AG04450 (cell line): ENCODE measurements at regions not wholly inside any gene's neighbourhood (a gene's known extent, or its start where the extent isn't known, plus 50 kb on each side); places are given as distances from the start of the nearest gene placed in this dataset.

Source experiments
- CTCF ChIA-PET: fragments of 300-600, 350-600 bp; formaldehyde crosslinking; extraction: SDS; loops from one replicate; lab custom pipeline; 2022; ENCODE audit warnings: antibody characterized with exemption, inconsistent platforms; lab: Charles Lee
- POLR2A ChIA-PET: fragments of 350-600 bp; formaldehyde crosslinking; extraction: SDS; loops from one replicate; lab custom pipeline; 2021; ENCODE audit warnings: antibody characterized with exemption, inconsistent platforms; lab: Yijun Ruan, JAX
- DNase-seq: peaks from one replicate; pipeline ENCODE4 v3.0.0-alpha.2; 2011; ENCODE audit warnings: low read depth, low spot score
- H3K27ac ChIP-seq: one replicate; pipeline ENCODE4 v1.5.1; 2012; ENCODE audit warnings: low read depth, low read length, control low read depth
- H3K27me3 ChIP-seq: one replicate; pipeline ENCODE4 v1.6.0; 2012; ENCODE audit warnings: low read length; ENCODE audit not compliant: control insufficient read depth, insufficient read depth
- H3K4me3 ChIP-seq: 2 replicates; pipeline ENCODE4 v1.5.1; 2011; ENCODE audit warnings: mild to moderate bottlenecking, low read depth, low read length, control low read depth
- H3K9me3 ChIP-seq: 2 replicates; pipeline ENCODE4 v1.5.1; 2012; ENCODE audit warnings: low read length; ENCODE audit not compliant: control insufficient read depth, insufficient read depth
- CTCF ChIP-seq: IDR thresholded peaks from 2 replicates; pipeline ENCODE4 v1.5.1; 2011; ENCODE audit warnings: low read depth, low read length, control low read depth, inconsistent platforms

GRCh38 chr3:61334783-61335182, 83.5 kb upstream of the FHIT start:
- CTCF ChIA-PET: no interaction called here
- POLR2A ChIA-PET: interaction anchor here (0.6 kb wide), 1 partner anchor 1227 kb away, joined by 3 read pairs; no protein-coding TSS in a partner anchor

GRCh38 chr3:61340931-61341461, 89.7 kb upstream of the FHIT start:
- no peak for DNase-seq
- ChIA-PET POLR2A (no interaction called here), CTCF (no interaction called here)
- Histone ChIP-seq H3K9me3 (no peaks in the 10 kb centered on the region), H3K27ac (no peak overlapping the region), H3K27me3 (no peaks in the 10 kb centered on the region), H3K4me3 (no peak overlapping the region)
- TF ChIP-seq CTCF: no peak

More at GRCh38 chr3:61334783-61335182, 83.5 kb upstream of the FHIT start:
- TF ChIP-seq CTCF: no peak
- DNase-seq: no peak
- H3K27ac ChIP-seq: no peak overlapping the region
- no peaks in the 10 kb centered on the region for H3K27me3 ChIP-seq
- H3K9me3 ChIP-seq: no peaks in the 10 kb centered on the region
- no peak overlapping the region for H3K4me3 ChIP-seq

GRCh38 chr3:61343543-61343942, 92.3 kb upstream of the FHIT start:
- no peak for TF ChIP-seq CTCF
- Histone ChIP-seq H3K9me3 (no peaks in the 10 kb centered on the region), H3K27ac (no peak overlapping the region), H3K27me3 (no peaks in the 10 kb centered on the region), H3K4me3 (no peak overlapping the region)
- no peak for DNase-seq
- ChIA-PET CTCF (interaction anchor here (0.6 kb wide), 1 partner anchor 8 kb away, joined by 3 read pairs; no protein-coding TSS in a partner anchor), POLR2A (no interaction called here)

- Histone ChIP-seq H3K4me3 (no peak overlapping the region), H3K9me3 (no peaks in the 10 kb centered on the region), H3K27me3 (no peaks in the 10 kb centered on the region), H3K27ac (no peak overlapping the region)
- no peak for TF ChIP-seq CTCF
- no peak for DNase-seq
- POLR2A ChIA-PET: no interaction called here
- CTCF ChIA-PET: no interaction called here
Measured at GRCh38 chr3:61345020-61345419, 93.8 kb upstream of the FHIT start.

- no peak for DNase-seq
- CTCF ChIA-PET: interaction anchor here (0.9 kb wide), 1 partner anchor 34 kb away, joined by 3 read pairs; no protein-coding TSS in a partner anchor
- no peak for TF ChIP-seq CTCF
Measured at GRCh38 chr3:61347981-61348380, 96.7 kb upstream of the FHIT start.

More at GRCh38 chr3:61347981-61348380, 96.7 kb upstream of the FHIT start:
- Histone ChIP-seq H3K9me3 (no peaks in the 10 kb centered on the region), H3K27me3 (no peaks in the 10 kb centered on the region), H3K27ac (no peak overlapping the region), H3K4me3 (no peak overlapping the region)
- POLR2A ChIA-PET: no interaction called here
